GM19397 (cell line): ENCODE measurements at regions not wholly inside any gene's neighbourhood (a gene's known extent, or its start where the extent isn't known, plus 50 kb on each side); places are given as distances from the start of the nearest gene placed in this dataset.

ENCODE experiments used
- ATAC-seq: cut with Tn5 transposase; IDR thresholded peaks from one replicate; pipeline ENCODE4 v1.9.1; 2021; ENCODE audit warnings: mild to moderate bottlenecking, moderate library complexity; ENCODE audit not compliant: unreplicated experiment

DNA sequence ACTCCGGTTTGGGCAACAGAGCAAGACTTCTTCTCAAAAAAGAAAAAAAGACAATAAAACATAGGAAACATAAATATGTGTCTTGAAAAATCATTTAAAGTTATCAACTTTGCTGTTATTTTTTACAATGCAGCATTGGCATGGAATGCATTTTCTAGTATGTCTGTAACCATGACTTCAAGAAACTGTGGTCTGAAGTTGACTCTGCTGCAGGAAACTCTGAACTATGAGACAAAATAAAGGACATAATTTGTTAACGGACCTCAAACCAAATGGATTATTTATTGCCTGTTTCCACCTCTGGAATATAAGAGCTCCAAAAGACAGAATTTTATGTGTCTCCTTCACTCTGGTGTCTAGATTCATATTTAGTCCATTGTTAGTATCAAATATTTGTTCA, 79.1 kb downstream of the TRIB2 start:
- no peak for ATAC-seq

DNA sequence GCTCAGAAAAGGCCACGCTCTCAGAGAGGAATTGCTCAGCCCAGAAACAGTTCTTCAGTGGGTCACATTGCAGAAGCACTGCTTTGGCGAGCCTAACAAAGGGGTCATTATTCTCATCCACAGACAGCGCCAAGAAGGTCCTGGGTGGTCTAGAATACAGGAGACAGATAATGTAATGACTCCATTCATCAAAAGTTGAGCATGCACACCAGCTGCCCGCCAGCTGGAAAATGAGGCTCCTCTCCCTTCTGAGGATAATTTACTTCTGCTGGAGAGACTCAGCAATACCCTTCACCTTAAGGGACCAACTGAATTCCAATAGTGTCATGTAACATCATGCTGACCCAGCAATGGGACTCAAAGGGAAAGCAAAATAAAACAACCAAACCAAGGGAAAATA, 79.9 kb downstream of the TRIB2 start:
- ATAC-seq = no peak

DNA sequence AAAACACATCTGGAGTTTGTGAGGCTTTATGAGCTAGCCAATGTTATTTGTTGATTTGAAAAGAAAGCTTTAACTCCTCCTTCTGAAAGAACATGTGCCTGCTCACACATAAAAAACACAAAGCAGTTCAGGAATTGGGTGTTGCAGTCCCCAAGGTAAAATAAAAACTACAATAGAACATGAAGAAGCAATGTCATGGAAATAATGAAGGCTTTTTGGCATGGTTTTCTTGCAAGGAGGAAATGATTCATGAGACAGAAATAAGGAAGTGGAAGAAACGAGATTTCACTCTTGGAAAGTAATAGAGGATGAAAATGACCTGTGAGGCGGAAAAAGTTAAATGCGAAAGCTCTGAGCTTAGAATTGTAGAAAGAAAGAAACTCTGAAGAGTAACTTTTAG, 81.1 kb downstream of the TRIB2 start:
- no peak for ATAC-seq

DNA sequence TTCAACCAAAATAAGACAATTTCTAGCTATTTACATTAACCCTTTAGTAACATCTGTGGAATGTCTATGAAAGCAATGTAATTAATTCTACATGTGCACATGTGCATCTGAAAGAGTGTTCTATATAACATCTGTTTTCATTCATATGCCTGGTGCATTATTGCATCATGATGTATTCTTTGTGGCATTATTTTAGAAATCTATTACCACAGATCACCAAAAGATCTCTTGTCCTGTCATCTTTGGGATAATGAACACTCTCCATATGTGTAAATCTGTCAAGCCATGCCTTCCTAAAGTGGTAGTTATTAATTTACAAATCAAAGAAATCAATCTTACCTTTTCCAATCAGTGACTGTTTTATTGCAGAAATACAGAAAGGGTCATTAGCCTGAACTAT, 86.9 kb downstream of the TRIB2 start:
- ATAC-seq = no peak

DNA sequence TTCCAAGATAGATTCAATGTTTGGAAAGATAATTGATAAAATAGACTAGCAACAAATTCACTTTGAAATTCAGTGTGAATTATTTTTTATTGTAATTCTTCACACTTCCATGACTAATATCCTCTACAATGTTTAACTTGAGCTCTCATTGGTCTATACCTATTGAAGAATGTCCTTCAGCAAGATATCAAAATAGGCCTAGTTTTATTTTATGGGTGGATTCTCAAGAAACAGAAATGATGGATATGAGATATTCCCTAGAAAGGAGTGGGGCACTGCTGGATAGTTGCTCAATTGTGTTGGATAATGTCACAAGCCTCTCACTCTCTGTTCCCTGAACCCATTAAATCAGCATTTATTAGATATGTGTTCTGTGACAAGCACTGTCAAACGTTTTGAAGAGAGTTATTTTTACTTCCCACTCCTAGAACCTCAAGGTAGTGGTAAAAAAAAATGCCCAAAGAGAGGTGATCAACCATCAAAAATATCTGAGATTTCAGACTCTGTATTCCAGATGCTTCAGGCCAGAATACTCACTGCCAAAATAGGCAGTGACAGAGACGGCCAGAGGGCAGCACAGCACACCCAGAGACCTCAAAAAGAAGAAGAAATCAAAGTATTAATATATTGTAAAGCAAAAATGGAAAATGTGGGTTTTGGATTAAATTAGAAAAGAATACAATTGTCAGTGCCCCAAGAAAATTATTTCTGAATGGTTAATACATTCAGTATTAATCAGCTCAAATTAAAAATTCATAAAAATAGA, 87.5 kb downstream of the TRIB2 start:
- ATAC-seq = no peak

DNA sequence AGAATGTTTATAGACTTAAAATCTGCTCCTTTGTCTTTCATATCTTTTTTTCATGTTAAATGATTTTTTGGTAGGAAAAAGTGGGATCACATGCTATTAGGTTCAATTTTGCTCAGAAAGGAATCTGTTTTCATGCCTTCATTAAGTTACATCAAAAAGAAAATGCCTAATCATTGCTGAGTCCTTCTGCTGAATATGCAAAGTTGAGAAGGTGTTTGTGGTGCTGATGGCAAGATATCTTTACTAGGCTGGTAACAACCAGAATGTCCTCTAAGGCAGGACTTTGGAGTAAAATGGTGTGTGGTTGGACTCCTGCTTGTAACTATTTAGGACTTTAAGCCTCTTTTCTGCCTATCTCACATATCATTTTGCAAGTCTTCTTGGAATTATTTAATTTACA, 88.3 kb downstream of the TRIB2 start:
- ATAC-seq = no peak

DNA sequence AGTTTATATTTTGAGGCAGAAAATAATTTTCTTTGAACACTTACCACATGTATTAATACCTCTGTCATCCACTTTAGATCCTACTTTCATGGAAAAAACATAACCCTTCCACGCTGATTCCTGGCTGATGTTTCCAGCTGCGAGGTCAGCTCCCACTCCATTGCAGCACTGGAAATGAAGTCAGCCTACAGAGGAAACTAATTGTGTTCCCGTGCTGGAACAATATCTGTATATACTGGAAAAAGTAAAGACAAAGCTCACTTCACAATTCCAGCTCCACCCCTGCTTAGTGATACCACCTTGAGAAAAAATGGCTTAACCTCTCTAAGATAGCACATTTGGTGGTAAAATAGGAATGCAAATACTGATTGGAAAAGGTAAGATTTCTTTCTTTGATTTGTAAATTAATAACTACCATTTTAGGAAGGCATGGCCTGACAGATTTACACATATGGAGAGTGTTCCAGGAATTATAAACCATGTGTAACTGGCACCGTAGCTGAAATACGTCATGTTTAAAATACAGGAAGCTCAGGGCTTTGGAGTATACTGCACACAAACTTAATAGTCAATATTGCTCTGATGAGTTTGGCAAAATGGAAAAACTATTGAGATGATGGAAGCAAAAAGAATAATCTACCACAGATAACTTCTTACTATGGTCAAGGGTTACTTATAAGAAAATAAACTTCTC, 90.0 kb downstream of the TRIB2 start:
- ATAC-seq = no peak

DNA sequence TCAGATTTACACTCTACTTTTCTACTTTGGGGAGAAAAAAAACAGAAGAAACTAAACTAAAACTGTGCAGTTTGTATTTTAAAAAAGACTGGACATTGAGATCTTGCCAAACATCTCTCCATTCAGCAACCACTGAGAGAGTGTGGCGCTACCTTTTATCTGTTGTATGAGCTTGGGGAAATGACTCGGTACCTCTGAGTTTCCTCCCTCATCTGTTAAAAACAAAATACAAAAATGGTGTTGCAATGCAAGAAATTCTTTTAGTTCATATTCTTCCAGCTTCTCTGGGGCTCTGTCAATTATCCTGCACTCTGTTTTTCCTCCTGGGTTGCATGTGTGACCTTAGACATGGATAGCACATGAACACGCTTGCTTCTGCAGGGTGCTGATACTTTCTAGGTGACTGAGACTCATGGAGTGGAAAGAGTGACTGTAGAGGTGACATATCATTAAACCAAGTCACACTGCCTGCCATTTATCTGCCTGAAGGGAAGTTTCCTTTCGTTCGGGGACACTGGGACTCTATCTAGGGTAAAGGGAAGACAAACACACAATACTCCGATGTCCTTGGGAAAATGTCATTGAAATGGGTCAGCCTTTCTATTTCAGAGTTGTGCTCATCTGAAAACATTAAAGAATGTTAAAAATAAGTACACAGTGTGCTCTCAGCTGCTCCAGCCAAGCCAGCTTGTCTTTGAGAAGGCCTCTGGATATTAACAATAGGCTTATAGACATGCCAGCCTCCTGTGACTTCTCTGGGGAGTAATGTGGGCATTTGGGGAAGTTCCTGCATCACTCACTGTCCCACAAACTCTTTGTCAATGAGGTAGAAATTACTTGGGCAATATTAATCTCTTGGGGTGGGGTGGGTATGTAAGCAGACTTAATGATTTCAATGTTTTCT, 91.4 kb downstream of the TRIB2 start:
- no peak for ATAC-seq

DNA sequence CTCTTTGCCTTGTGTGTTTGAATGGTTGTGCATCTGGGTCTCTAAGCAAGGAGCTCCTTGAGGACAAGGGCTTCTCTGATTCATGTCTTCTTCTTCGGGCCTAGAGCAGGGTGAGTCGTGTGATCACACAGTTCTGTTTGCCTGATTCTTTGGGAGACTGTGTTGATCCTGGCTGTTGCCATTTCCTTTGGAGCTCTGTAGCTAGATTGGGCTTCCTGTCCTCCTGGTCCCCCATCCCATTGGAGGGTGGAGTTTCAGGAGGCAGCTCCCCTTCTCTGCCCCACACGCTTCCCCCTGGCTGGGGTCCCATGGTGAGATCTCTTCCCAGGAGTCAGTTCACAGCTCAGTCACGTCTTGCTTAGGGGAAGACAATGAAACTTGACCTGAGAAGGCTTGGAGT, 92.8 kb downstream of the TRIB2 start:
- ATAC-seq = no peak

DNA sequence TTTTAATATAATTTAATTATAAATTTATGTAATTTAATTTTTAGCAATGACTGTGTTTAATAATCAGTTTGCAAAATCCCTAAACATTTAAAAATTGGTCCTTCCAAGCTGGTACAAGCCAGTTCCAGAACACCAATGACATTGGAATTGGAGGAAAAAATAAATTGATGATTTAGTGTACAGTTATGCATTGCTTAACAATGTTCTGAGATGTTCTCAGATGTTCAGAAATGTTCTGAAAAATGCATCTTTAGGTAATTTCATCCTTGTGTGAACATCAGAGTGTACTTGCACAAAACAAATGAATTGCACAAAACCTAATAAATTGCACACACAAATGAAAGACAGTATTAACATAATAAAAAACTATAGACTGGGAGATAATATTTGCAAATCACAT, 95.2 kb downstream of the TRIB2 start:
- no peak for ATAC-seq

DNA sequence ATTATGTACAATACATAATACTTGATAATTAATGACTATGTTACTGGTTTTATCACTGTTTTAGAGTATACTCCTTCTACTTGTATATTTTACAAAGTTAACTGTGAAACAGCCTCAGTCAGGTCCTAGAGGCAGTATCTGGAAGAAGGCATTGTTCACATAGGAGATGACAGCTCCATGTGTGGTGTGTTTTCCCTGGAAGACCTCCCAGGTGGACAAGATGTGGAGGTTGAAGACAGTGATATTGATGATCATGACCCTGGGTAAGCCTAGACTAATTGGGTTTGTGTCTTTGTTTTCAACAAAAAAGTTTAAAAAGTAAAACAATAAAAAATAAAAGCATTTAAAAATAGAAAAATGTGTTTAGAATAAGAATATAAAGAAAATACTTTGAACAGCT, 96.4 kb downstream of the TRIB2 start:
- ATAC-seq = no peak

DNA sequence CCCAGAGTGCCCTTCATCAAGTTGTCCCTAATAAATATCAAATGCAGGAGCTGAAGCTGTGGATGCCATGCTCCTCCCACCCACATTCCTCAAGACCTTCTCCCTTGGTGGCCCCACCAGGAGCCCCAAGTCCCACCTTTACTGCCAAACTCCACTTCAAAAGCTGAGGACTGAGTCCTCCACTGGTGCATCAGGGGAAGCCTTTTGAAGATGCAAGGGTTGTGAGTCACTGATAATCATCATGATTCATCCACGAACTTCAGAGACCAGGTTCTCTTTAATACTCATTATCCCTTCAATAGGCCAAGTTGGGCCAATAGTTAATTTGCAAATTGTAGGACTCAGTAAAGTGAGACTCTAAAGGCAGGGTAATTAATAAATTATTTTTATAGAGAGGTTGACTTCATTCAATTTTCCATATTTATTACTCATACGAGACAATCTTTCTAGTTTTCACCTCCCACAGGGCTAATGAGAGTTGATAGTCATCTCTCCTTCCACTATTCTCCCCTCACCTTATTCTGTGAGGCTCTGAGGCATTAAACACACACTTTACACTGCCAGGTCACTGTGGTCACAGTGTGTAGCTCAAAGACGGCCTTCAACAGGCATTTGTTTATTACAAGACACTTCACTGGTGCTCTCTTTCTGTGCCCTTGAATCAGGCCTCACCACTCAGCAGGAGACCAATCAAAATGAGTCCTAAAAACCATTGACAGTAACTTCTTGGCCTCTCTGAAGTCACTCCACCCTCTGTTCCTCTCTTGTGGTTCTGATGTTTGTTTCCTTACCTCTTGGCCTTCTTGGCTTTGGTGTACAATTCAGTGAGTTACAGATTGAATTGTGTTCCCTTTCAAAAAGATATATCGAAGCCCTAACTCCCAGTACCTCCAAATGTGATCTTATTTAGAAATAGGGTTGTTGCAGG, 99.9 kb downstream of the TRIB2 start:
- no peak for ATAC-seq

DNA sequence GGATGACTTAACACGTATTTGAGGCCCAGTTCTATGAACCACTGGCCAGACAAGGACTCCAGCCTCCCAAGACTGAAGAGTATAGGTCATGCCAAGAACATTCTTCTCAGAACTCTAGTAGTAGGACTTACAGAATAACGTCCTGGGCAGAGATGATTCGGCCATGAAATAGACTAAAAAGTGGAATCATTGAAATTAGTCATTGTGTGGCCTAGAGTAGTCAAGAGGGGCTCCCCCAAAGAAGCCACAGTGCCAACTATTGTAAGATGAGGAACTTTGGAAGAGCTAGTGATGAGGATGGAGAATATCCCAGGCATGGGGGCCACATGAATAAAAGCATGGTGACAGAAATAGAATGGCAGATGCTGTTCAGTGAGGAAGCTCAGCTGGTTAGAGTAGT, 101.1 kb downstream of the TRIB2 start:
- no peak for ATAC-seq

DNA sequence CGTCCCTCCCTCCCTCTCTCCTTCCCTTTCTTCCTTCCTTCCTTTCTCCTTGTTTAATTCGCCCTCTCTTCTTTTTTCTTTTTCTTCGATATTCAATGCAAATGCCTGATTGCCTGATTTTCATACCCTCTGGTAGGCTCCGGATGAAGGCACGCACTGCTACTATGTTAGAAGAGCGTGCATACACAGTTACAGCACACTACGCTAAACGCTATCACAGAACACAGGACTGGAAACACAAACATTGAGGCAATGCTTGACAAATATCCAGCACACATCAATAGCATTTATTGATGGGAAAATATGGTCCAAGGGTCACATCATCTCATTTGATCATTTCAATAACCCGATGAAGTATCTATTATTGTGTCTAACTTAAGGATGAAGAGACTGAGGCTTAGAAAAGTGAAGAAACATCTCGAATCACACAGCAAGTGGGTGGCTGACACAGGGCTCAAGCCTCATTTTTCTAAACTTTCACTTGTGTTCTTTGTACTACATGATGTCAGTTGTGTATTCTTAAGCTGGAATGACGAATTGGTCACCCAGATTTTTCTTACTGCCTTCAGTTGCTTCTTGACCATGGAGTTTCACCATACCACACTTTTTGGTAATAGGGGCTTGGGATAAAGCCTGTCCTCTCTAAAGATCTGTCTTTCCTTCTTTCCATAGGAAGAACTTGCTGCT, 101.8 kb downstream of the TRIB2 start:
- no peak for ATAC-seq

DNA sequence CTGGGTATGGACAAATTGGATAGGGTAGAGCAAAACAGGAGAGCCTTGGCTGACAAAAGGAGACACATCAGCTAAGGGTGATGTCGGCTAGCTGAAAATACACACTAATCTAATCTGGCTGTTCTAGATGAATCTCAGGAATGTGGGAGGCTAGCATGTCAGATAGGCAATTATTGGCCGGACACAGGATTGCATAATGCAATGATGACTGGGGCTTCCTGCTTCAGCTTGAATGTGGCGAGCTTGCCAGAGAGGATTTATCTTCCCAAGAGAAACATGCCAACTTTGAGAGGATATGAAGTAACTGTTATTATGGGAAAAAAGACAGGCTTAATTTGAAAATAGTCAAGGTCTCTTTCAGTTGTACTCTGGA, 102.4 kb downstream of the TRIB2 start:
- ATAC-seq = no peak

DNA sequence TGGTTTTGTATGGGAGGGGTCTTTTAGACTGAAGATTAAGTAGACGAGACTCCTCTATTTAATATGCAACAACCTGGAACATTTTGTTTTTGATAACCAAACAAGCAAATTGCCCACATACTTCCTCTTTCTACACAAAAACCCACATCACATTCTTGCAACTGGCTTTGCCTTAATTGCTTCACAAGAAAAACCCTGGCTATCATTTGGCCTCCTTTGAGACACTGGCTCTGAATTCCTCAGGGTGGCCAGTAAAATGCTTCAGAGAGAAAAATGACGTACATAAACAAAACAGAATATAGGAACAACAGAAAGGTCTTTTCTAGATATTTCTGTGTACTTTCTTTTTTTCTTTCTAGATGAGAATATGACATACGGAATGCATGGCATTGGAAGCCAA, 103.0 kb downstream of the TRIB2 start:
- ATAC-seq = no peak

DNA sequence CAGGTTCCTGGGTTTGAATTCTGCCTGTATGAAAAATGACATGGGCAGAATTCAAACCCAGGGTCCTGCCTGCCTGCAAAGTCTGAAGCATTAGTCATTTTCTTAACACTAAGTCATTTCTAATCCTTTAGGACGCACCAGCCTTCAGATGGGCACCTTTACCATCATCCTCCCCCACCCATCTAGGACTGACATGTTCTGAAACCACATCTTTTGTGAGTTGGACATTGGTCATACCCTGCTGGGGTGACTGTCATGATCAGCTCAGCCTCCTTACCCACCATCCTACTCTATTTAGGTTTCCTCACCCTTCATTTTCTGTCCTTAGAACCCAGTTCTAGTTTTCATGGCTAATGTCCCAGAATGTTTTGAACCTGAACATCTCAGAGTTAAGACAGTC, 104.9 kb downstream of the TRIB2 start:
- ATAC-seq = no peak

DNA sequence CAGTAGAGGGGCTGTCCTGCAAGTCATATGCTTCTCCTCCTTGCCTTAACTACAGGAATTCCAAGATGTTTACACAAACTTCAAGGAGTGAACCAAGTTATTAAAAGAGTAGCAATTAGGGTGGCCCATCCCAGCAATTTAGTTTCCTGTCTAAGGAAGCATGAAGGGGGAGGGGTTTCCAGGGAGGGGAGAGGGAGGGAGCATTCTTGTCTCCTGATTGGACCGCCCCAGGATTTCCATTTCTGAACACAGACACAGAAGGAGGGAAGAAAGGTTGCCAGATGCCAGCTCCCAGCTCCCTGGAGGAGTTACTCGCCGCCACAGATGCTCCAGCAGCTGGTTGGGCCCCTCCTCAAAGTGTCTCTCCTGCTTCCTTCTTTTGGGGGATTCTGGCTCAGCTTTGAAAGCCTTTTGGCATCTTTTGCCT, 107.6 kb downstream of the TRIB2 start:
- no peak for ATAC-seq

DNA sequence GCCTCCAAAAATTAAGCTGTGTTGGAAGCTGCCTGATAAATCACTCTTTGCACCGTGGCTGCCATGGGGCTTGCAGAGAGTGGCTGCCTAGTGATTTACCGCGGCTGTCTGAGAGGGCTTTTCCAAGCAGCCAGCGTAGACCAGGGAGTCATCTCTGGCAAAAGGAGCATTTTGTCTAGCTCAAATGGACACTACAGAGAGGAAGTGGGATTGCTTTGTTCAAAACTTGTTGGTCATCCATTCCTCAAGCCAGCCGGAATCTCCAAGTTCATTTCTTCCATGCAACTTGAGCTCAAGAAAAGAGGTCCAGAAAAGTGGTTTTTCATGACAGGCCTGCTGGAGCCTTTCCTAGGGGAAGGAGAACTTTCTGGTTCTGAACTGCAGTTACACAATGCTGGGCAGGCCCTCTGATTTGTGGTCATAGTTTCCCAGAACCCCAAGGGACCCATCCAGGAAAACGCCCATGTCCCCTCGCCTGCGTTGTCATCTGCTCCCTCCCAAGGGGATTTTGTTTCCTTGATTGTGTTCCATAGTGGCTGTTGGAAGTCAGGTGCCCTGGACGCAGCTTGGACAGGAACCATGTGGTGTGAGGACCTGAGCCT, 108.1 kb downstream of the TRIB2 start:
- ATAC-seq = no peak

DNA sequence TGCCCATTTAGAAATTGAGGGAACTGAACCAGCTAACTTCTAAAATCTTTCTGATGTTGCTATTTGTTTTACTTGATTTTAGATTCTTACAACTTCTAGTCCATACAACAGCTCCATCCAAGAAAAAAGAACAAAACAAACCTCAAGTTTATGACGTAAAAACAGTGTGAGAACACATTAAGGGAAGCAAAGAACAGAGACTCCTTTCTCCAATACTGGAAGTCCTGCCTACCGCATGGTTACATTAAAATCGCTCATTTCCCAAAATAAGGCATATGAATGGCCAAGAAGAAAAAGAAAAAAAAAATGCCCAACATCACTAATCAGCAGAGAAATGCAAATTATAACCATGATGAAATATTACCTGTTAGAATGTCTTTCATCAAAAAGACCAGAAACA, 110.0 kb downstream of the TRIB2 start:
- no peak for ATAC-seq
